HG03558 (cell line): ENCODE measurements at regions not wholly inside any gene's neighbourhood (a gene's known extent, or its start where the extent isn't known, plus 50 kb on each side); places are given as distances from the start of the nearest gene placed in this dataset.
"Not testable (repeated sequence)": the region's sequence is repeated elsewhere in the genome, so short reads cannot be mapped to it uniquely, and the experiment has no call there.

Experiments
- ATAC-seq: cut with Tn5 transposase; IDR thresholded peaks from one replicate; pipeline ENCODE4 v1.9.1; 2021; ENCODE audit warnings: moderate number of reproducible peaks; ENCODE audit not compliant: unreplicated experiment; ENCODE audit errors: extremely low read depth

GRCh38 chr7:82571047-82571446, 127.5 kb upstream of the CACNA2D1 start:
- not testable (repeated sequence) for ATAC-seq

- no peak for ATAC-seq
Observed at GRCh38 chr7:82567841-82568240, 124.3 kb upstream of the CACNA2D1 start.

DNA sequence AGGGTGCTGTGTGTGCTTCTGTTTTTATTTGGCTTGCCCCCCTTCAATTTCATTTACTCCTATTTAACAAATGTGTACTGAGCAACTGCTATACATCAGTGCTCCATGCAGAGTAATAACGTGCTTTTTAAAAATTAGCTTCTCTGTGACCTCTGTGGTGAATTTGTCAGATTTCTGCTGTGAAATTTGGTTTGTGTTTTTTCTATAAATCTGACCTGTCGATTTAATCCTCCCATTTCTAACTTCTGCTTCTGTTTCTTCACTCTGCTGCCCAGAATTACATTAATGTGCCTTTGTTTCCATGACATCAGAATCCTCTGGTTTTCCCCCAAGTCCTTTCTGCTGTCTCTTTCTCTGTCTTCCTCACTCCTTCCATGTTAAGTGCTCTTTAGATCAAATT, 123.8 kb upstream of the CACNA2D1 start:
- no peak for ATAC-seq

DNA sequence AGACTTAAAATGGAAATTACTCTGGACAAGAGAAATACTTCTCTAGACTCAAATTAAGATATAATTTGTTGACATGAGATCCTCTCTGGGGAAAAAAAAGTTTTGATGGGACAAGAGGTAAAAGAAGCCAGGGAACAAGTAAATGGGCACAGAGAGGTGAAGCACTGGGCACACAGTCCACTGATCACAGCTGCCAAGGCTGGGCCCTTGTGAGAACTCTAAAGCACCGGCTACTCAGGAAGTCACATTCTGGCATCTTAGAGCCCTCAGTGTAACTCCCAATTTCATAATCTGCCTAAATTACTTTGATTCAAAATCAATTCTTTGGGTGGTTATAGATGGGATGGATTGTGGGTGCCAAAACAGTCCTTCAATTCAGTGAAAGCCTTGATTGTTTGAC, 123.2 kb upstream of the CACNA2D1 start:
- no peak for ATAC-seq

DNA sequence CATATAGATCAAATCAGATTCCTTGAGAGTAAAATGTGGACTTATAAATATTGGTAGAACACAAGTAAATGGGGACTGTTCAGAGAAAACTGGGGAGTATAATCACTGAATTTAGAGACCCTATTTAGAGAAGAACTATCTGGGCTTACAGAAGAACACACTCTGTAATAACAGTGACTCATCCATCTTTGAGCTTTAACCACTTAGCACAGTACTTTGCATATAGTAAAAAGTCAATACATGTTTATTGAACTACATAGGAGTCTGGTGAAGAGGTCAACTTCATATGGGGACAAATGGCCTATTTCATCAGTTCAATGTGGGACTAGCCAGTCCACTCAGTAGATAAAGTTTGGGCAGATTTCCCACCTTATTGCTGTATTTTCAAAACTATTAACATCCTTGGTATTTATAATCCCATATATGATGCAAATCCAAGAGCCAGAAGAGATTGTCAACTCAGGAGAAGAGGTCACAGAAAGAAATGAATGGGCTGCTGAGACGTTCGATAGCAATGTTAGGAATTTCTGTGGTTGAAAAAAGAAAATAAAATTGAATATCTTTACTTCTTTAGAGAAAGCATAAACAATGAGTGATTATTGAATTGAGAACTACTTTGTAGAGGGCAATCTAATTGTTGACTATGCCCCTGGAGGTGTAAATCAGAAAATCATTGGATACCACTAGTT, 119.3 kb upstream of the CACNA2D1 start:
- ATAC-seq, result no peak

GRCh38 chr7:82559193-82559805, 115.7 kb upstream of the CACNA2D1 start:
- ATAC-seq, result no peak

GRCh38 chr7:82549616-82550285, 106.2 kb upstream of the CACNA2D1 start:
- ATAC-seq, result no peak

GRCh38 chr7:82548141-82548688, 104.6 kb upstream of the CACNA2D1 start:
- no peak for ATAC-seq

DNA sequence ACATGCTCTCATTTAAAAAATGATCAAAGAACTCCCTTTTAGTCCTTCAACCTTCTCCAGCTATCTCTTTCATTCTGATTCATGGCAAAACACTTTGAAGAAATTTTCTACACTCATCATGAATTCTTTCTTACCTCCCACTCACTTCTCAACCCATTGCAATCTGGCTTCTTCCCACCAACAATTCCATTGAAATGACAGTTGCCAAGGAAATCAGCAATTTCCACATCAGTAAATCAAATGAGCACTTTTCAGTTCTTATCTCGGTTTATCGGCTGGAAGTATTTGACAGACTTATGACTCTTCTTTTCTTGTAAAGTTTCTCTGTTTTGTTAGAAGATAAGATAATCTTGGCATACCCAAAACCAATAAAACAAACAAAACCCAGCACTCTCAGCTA, 99.1 kb upstream of the CACNA2D1 start:
- ATAC-seq, result no peak

DNA sequence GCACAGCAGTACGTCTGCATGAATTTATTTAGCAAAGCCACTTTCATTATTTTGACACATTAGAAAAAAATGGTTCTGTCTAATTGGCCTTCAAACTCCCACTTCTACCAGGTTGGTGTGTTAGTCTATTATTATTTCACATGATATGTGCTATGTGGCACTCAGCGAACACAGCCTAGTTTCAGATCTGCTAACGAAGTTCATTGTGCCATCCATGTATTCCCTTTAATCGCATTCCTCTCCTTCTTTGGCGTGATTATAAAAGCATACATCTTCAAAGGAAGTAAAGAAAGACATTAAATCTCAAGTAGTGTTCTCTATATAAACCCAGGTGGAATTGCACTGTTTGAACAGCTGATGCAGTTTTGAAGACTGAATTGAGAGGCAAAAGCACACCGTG, 96.4 kb upstream of the CACNA2D1 start:
- no peak for ATAC-seq

DNA sequence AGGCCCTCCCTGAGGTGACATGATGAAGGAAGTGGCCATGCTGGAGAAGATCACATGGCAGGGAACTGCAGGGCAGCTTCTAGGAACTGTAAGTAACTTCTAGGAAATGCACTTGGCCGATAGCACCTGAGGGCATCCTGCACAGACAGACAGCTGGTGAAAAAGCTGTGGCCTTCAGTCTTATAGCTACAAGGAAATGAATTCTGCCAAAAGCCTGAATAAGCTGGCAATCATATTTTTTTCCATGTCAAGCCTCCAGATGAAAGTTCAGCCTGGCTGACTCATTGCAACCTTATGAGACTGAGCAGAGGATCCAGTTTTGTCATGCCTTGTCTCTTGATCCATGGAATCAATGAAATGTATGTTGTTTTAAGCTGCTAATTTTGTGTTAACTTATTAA, 91.1 kb upstream of the CACNA2D1 start:
- ATAC-seq, result no peak

DNA sequence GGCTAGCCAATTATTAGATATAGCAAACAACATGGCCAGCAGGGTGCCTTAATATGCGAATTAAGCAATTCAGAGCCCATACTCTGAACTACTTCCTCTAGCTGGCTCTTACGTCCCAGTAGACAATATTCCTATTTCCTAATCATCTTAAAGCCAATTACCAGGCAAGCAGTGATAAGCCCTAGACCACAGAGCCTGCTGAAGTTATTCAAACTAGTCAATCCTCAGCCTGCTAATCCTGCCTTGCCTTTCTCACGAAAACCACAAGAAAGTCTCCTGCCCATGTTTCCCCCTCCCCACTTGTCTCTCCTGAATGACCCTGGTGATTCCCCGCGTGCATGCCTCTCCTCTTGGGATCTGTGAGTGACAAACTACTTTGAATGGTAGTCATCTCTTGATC, 86.8 kb upstream of the CACNA2D1 start:
- ATAC-seq, result no peak

DNA sequence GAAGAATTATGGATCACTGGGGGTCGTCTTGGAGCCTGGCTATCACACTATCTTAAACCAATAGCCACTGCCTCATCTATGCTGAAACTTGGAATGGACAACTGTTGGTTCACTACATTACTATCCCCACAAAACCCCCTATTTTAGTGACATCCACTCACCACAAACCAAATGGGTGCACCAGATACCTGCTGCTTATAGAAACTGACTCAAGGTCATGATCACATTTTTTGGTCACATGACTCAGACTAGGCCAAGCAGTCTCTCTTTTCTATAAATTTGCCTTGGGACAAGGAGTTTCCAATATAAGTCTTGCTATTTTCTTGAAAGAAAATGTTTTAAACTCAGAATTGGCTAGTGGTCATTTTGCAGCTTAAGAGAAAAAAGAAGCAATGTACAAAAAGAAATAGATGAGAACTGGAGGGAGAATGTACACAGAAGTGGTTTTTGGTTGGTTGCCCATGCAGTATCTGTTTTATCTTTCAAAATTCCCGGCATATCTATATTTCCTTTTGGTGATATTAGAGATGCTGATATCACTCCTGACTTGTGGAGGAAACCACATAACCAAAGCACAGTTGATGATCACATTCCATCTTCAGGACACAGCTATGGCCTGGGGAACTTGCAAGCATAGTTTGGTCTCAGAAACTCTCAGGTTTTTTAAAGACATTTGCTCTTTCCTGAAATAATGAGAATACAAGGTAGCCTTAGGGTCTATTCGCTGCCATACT, 85.2 kb upstream of the CACNA2D1 start:
- no peak for ATAC-seq

- ATAC-seq, result no peak
Observed at GRCh38 chr7:82527851-82528250, 84.3 kb upstream of the CACNA2D1 start.

DNA sequence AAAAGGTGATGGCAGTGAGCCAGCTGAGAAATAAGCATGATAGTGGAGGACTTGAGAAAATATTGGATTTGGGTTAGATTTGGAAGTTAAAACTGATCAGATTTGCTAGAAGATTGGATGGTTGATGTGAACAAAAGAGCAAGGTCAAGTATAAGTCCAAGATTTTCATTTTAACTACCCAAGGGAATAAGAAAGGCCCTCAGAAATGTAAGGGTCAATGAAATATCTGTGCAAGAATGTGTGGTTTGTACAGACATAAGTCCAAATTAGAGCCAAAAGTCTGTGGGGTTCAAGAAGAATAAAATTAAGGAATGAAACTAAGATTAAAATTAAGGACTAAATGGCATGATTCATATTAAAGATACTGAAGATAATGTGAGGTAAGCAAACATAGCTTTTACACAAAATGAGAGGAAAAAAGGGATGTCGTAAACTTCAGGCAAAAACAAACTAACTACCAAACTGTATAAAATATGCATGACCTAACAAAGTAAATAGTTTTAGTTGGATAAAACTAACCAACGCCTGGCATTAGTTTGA, 78.4 kb upstream of the CACNA2D1 start:
- ATAC-seq, result no peak

DNA sequence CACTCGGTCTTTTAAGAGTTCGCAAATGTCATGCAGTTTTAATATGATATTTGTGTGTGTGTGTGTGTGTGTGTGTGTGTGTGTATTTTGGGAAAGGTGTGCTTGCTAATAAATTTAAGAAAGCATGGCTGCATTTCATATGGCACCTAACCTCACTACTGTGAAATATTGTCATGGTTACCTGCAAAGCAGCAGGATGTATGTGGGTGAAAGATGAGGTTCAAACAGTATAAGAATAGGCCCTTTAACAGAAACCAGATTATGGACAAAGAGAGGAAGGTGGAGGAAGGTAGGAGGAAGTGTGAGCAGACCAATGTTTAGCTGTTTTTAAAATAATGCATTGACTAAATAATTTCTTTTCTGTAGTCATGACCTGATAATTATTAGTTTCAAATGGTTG, 73.5 kb upstream of the CACNA2D1 start:
- no peak for ATAC-seq

DNA sequence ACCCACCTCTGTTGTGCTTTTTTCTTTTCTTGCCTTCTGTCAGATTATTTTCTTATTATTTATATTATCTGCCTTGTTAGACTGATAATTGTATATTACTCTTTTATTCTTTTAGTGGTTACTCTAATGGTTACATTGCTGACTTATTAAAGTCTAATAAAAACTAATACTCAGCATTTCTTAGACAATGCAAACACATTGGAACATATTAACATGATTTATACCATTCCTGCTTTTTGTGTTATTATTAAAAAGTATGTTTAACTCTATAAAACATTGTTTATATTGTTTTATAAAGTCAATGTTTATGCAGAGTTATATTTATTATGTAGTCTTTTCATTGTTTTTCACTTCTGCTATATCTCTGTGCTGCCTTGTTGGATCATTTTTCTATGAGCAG, 68.0 kb upstream of the CACNA2D1 start:
- no peak for ATAC-seq

- ATAC-seq, result no peak
Observed at GRCh38 chr7:82507976-82508677, 64.5 kb upstream of the CACNA2D1 start.

GRCh38 chr7:82507365-82507975, 63.9 kb upstream of the CACNA2D1 start:
- ATAC-seq, result no peak
